Small intestine (tissue), 7 donors: ENCODE measurements at regions not wholly inside any gene's neighbourhood (a gene's known extent, or its start where the extent isn't known, plus 50 kb on each side); places are given as distances from the start of the nearest gene placed in this dataset.
"Not testable (repeated sequence)": the region's sequence is repeated elsewhere in the genome, so short reads cannot be mapped to it uniquely, and the experiment has no call there.

ENCODE experiments used
- DNase-seq, 2 donors: peaks; one replicate each; pipeline versions ENCODE4 v3.0.0 to v3.0.0-alpha.2; 2013
- FAIRE-seq: peaks from 2 replicates; lab custom pipeline; 2012; peaks lifted over from hg19 to GRCh38; lab: Jason Lieb, UNC
- H3K27ac ChIP-seq, 3 donors: one replicate each; pipeline ENCODE4 v1.5.1; 2013; ENCODE audit warnings: low read length in 2 of 3, mild to moderate bottlenecking in 2 of 3, control low read depth in 1 of 3, inconsistent platforms in 1 of 3, low read depth in 1 of 3, moderate library complexity in 1 of 3
- H3K27me3 ChIP-seq, 3 donors: one replicate each; pipeline ENCODE4 v1.6.1; 2013; ENCODE audit warnings: low read length in 3 of 3, inconsistent platforms in 1 of 3; ENCODE audit not compliant: control insufficient read depth in 3 of 3, insufficient read depth in 3 of 3
- H3K36me3 ChIP-seq, 3 donors: one replicate each; pipeline ENCODE4 v1.6.1; 2013; ENCODE audit warnings: low read length in 3 of 3, inconsistent platforms in 1 of 3, low read depth in 1 of 3, mild to moderate bottlenecking in 1 of 3, moderate library complexity in 1 of 3; ENCODE audit not compliant: control insufficient read depth in 3 of 3, insufficient read depth in 2 of 3
- H3K4me1 ChIP-seq, 3 donors: one replicate each; pipeline ENCODE4 v1.6.1; 2013; ENCODE audit warnings: low read length in 2 of 3, inconsistent platforms in 1 of 3, low read depth in 1 of 3, mild to moderate bottlenecking in 1 of 3, moderate library complexity in 1 of 3; ENCODE audit not compliant: control insufficient read depth in 3 of 3, insufficient read depth in 2 of 3
- H3K4me3 ChIP-seq, 3 donors: one replicate each; pipeline ENCODE4 v1.5.1; 2013; ENCODE audit warnings: low read length in 3 of 3, control low read depth in 1 of 3, inconsistent platforms in 1 of 3, low read depth in 1 of 3, mild to moderate bottlenecking in 1 of 3, moderate library complexity in 1 of 3
- H3K9me3 ChIP-seq, 2 donors: one replicate each; pipeline ENCODE4 v1.6.1; 2013; ENCODE audit warnings: low read depth in 1 of 2, low read length in 1 of 2; ENCODE audit not compliant: control insufficient read depth in 2 of 2, insufficient read depth in 1 of 2
- WGBS, 3 donors: extraction: QIAGEN DNeasy Blood & Tissue Kit; methylation state at CpG; one replicate each; pipeline ENCODE4 v1.1.7; 2013; 5-methylcytosine and 5-hydroxymethylcytosine counted together
- donor health status: healthy with polysubstance abuse.
- donor health status: control.
- donor health status: control.
- donor health status: Bipolar disorder and iron deficiency.
- donor health status: healthy.

DNA sequence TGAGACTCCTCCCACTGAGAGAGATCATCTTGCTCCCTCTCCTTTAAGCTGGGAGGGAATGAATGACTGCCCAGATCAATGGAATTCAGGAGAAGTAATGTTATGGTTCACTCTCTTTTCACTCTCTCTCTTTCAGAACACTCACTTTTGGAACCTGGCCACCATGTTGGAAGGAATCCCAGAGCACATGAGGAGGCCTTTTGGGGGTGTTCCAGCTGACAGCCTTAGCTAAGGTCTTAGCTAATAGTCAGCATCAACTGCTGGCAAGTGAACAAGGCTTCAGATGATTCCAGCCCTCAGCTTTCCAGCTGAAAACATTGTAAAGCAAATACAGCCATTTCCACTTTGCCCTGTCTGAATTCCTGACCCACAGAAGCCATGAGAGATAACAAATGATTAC, 124.0 kb upstream of the CLNK start:
- Histone ChIP-seq H3K4me3 (no peak overlapping the region), H3K36me3 (no peaks in the 10 kb centered on the region), H3K27me3 (peaks cover 0 to 1% (median 0%) of the 10 kb centered on the region in 3 donors), H3K27ac (no peak overlapping the region), H3K9me3 (peaks cover 0 to 5% of the 10 kb centered on the region in 2 donors), H3K4me1 (no peaks in the 10 kb centered on the region)
- DNase-seq (no peak), FAIRE-seq (no peak)

DNA sequence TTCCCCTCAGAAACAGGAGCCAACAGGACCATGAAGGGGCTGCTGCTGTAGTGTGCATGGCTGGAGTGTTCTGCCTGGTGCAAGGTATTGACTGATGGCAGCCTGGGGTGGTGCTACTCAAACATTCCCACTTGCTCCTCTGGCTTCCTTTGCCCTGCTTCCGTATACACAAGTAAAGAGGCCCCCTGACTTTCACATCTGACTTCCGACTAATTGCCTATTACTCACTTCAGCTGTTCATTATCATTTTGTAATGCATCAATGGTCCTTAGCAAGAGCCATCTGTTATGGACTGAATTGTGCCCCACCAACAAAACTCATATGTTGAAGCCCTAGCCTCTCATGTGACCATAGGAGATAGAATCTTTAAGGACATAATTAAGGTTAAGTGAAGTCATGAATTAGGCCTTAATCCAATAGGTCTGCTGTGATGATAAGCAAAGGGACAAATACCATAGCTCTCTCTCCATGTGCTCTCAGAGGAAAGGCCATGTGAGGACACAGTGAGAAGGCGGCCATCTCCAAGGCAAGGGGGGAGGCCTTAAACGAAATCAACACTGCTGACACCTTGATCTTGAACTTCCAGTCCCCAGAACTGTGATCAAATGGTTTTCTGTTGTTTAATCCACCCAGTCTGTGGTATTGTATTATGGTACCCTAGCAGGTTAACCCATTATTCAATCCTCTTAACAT, 122.5 kb upstream of the CLNK start:
- WGBS, 3 donors: 66 to 80% (median 80%) methylated on average over 4 of the region's 4 CpGs
- FAIRE-seq: no peak
- H3K27ac ChIP-seq: no peak overlapping the region
- H3K27me3 ChIP-seq: peaks cover 0 to 1% (median 0%) of the 10 kb centered on the region in 3 donors
- H3K36me3 ChIP-seq: no peaks in the 10 kb centered on the region
- H3K9me3 ChIP-seq: peaks cover 0 to 5% of the 10 kb centered on the region in 2 donors
- DNase-seq: no peak
- no peaks in the 10 kb centered on the region for H3K4me1 ChIP-seq
- no peak overlapping the region for H3K4me3 ChIP-seq

DNA sequence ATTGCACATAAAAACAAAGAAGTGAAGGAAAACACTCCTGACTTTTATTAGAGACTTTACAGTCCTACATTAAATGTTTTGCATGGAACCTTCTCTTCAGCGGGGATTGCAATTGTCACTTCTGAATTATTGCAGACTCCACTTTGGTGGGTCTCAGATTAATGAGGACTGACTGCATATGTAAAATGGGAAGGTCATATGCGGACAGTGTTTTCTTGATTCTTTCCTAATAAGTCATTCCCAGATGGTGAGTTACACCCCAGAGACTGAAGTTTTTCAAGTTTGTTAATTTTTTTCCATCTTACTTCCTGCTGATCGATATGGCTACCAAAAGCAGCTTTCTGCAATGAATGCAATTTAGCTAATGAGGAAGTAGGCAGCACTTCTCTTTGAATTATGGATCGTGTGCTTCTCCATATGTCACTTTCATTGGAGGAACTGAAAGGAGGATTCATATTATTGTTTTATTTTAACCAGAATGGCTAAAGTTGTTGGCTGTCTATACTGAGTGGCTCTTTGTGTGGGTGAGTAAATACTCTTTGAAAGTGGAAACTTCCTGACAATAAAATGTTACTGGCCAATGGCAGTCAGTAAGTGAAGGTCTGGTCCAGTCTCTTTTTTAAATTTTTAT, 119.3 kb upstream of the CLNK start:
- 43 to 58% (median 43%) methylated on average over 4 of the region's 4 CpGs for WGBS, 3 donors
- Histone ChIP-seq H3K36me3 (no peaks in the 10 kb centered on the region), H3K9me3 (peaks cover 0 to 8% of the 10 kb centered on the region in 2 donors), H3K4me1 (no peaks in the 10 kb centered on the region), H3K27me3 (no peaks in the 10 kb centered on the region), H3K27ac (no peak overlapping the region), H3K4me3 (no peak overlapping the region)
- DNase-seq (peak in 1 of 2 donors; percentile 0), FAIRE-seq (no peak)

DNA sequence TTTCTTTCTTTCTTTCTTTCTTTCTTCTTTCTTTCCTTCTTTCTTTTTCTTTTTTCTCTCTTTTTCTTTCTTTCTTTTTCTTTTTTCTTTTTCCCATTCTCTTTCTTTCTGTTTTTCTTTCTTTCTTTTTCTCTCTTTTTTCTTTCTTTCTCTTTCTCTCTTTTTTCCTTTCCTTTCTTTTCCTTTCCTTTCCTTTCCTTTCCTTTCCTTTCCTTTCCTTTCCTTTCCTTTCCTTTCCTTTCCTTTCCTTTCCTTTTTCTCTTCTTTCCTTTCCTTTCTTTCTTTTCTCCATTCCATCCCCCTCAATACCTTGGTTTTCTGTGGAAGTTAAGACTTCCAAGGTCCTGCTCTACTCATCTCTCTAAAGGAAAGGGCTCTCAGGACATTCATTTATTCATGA, 102.8 kb upstream of the CLNK start:
- no peak overlapping the region for H3K4me3 ChIP-seq
- no peaks in the 10 kb centered on the region for H3K27me3 ChIP-seq
- DNase-seq (no peak), FAIRE-seq (no peak)
- peaks cover 0 to under 1% of the 10 kb centered on the region in 2 donors for H3K9me3 ChIP-seq
- no peak overlapping the region for H3K27ac ChIP-seq
- H3K36me3 ChIP-seq: no peaks in the 10 kb centered on the region
- H3K4me1 ChIP-seq: no peaks in the 10 kb centered on the region

DNA sequence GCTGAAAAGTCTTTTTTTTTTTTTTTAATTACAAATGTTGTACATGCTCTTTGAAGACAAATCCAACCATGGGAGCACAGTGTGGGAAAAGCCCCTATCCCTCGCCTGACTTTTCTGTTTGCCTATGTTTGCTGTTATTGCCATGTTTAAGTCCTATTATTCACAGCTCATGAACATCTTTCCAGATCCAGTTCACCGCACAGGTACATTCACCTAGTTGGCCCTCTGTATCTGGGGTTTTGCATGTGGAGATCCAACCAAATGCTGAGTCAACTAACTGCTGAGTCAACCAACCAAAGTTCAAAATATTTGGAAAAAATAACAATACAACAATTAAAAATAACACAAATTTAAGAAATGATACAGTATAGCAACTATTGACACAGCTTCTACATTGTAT, 100.1 kb upstream of the CLNK start:
- WGBS, 3 donors: 76 to 93% (median 87%) methylated on average over 2 of the region's 2 CpGs

DNA sequence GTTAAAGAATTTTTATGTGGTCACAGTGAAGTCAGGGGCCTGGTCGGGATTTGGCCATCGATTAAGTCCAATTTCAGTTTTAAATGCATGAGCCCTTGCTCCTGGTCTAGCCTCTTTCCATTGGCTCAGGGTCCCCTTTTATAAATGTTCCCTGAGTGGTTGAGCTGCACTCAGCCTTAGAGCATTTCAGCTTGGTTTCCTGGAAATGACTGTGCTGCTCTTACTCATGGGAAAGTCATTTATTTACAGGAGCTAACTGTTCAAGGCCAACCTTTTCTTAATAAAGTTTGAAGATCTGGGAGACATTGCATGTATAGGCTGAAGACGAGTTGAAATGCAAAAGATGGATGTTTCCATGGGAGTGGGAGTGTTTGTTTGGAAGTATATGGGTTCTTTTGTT, 98.8 kb upstream of the CLNK start:
- Histone ChIP-seq H3K36me3 (no peaks in the 10 kb centered on the region), H3K27ac (no peak overlapping the region), H3K4me3 (no peak overlapping the region), H3K27me3 (no peaks in the 10 kb centered on the region), H3K9me3 (peaks cover 0 to 2% of the 10 kb centered on the region in 2 donors), H3K4me1 (no peaks in the 10 kb centered on the region)
- FAIRE-seq: no peak
- 65 to 69% (median 68%) methylated on average over 3 of the region's 3 CpGs for WGBS, 3 donors
- no peak for DNase-seq

More for the DNA sequence above, 100.1 kb upstream of the CLNK start:
- H3K36me3 ChIP-seq: no peaks in the 10 kb centered on the region
- H3K4me3 ChIP-seq: no peak overlapping the region
- H3K4me1 ChIP-seq: no peaks in the 10 kb centered on the region
- FAIRE-seq (no peak), DNase-seq (no peak)
- H3K9me3 ChIP-seq: peaks cover 0 to 2% of the 10 kb centered on the region in 2 donors
- no peaks in the 10 kb centered on the region for H3K27me3 ChIP-seq
- no peak overlapping the region for H3K27ac ChIP-seq

DNA sequence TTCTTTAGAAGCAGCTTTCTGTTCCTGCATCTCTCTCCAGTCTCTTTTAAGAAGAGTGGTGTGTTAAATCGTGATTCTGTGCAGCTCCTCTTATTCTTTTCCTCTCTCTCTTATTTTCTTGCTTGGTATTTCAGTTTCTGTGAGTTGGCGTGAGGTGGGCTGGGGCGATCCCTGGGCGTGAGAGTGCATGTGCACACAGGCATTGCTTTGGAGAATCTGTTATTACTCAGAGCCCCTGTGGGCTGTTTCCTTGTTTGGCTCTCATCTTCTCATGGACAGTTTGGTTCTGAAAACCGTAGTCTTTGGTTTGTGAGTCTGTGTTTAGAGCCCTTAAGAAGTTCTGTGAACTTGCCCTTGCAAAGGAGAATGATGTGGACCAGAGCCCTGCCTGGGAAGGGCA, 97.2 kb upstream of the CLNK start:
- H3K36me3 ChIP-seq: no peaks in the 10 kb centered on the region
- no peaks in the 10 kb centered on the region for H3K4me1 ChIP-seq
- H3K27me3 ChIP-seq: no peaks in the 10 kb centered on the region
- peaks cover 0 to 2% of the 10 kb centered on the region in 2 donors for H3K9me3 ChIP-seq
- DNase-seq (no peak), FAIRE-seq (no peak)
- no peak overlapping the region for H3K27ac ChIP-seq
- no peak overlapping the region for H3K4me3 ChIP-seq
- 73 to 80% (median 79%) methylated on average over 5 of the region's 5 CpGs for WGBS, 3 donors

DNA sequence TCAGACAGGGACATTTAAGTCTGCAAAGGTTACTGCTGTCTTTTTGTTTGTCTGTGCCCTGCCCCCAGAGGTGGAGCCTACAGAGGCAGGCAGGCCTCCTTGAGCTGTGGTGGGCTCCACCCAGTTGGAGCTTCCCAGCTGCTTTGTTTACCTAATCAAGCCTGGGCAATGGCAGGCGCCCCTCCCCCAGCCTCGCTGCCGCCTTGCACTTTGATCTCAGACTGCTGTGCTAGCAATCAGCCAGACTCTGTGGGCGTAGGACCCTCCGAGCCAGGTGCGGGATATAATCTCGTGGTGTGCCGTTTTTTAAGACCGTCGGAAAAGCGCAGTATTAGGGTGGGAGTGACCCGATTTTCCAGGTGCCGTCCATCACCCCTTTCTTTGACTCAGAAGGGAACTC, 96.2 kb upstream of the CLNK start:
- not testable (repeated sequence) for H3K9me3 ChIP-seq, FAIRE-seq, H3K36me3 ChIP-seq, H3K27me3 ChIP-seq, H3K4me3 ChIP-seq, H3K4me1 ChIP-seq, DNase-seq, H3K27ac ChIP-seq
- WGBS, 3 donors: 65 to 88% (median 80%) methylated on average over 13 of the region's 13 CpGs
